ENCODE measurements at regions not wholly inside any gene's neighbourhood (a gene's known extent, or its start where the extent isn't known, plus 50 kb on each side); places are given as distances from the start of the nearest gene placed in this dataset.
"Not testable (repeated sequence)": the region's sequence is repeated elsewhere in the genome, so short reads cannot be mapped to it uniquely, and the experiment has no call there.

DNA sequence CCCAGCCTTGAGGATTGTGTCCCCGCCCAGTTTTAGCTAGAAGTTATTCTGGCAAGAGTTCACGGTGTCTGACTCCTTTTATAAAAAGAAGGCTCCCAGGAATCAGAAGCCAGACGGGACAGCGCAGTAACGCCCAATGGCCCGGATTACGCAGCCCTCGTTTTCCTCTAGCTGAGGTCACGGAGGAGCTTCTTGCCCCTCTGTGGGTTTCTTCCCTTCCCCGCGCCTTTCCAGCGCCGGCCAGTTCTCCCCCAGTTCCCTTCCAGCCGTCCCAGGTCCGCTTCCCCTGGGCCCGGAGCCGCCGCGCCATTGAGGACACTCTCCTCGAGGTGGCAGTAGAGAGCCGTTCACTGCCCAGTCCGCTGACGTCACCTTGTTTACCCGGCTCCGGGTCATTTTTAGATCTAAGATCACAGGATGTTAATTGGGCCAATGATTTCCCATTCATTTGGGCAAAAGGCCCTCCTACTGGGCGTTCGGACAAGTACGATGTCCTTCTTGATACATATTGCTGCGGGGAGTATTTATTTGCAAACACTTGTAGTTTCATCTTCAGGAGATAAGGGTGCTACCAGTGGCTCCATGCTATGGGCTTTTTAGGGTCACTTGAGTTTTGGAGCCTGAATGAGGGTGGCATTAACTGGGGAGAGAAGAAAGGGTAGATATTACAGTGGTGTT lies 81.5 kb upstream of the PPM1B start:
- H3K4me3 Mint-ChIP-seq (ENCODE audit: low read depth, unreplicated experiment) = peak overlapping the region; percentile 68
- peaks cover 65% of the 10 kb centered on the region for H3K4me1 Mint-ChIP-seq (ENCODE audit: low read depth, unreplicated experiment)
- BruUV-seq (replicated peaks) = no TSS peak
- H3K36me3 Mint-ChIP-seq (ENCODE audit: insufficient read depth, unreplicated experiment) = peaks cover 5% of the 10 kb centered on the region
- TF ChIP-seq, protein P1, sequence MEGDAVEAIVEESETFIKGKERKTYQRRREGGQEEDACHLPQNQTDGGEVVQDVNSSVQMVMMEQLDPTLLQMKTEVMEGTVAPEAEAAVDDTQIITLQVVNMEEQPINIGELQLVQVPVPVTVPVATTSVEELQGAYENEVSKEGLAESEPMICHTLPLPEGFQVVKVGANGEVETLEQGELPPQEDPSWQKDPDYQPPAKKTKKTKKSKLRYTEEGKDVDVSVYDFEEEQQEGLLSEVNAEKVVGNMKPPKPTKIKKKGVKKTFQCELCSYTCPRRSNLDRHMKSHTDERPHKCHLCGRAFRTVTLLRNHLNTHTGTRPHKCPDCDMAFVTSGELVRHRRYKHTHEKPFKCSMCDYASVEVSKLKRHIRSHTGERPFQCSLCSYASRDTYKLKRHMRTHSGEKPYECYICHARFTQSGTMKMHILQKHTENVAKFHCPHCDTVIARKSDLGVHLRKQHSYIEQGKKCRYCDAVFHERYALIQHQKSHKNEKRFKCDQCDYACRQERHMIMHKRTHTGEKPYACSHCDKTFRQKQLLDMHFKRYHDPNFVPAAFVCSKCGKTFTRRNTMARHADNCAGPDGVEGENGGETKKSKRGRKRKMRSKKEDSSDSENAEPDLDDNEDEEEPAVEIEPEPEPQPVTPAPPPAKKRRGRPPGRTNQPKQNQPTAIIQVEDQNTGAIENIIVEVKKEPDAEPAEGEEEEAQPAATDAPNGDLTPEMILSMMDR (IDR thresholded peaks at IDR 0.05; ENCODE audit: unreplicated experiment) = peak; percentile 89
- CTCF ChIA-PET = interaction anchor here (0.7 to 2.1 kb wide), 5 partner anchors 43 to 204 kb away, joined by 3 to 8 read pairs (median 3); no protein-coding TSS in a partner anchor
- DNase-seq = peak; percentile 90
- H3K9me3 Mint-ChIP-seq (ENCODE audit: low read depth, unreplicated experiment) = no peaks in the 10 kb centered on the region
- H3K27me3 Mint-ChIP-seq (ENCODE audit: unreplicated experiment) = no peaks in the 10 kb centered on the region
- H3K27ac Mint-ChIP-seq (ENCODE audit: unreplicated experiment) = peak overlapping the region; percentile 75
- intact Hi-C loops (cut with micrococcal nuclease; ENCODE audit: unreplicated experiment) = loop anchor here (1.0 to 5.0 kb wide), 3 partner anchors 43 to 255 kb away; no protein-coding TSS in a partner anchor

DNA sequence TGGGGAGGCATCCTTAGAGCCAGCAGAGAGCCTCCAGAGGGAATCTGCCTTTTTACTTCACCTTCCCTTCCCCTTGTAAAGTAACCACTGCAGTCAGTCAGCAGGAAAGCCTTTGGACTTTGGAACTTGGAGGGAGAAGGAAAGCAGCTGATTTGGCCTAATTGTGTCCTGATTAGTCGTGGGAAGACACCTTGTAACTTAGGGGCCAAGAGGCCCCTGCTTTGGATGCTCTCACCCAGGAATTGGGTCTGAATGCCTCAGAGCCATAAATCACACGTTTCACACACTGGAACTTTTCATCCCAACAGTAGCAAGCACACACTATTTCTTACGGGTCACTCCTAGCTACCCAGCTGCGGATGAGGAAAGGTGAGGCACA lies 81.0 kb upstream of the PPM1B start:
- no TSS peak for BruUV-seq (replicated peaks)
- CTCF ChIA-PET = interaction anchor here (1.1 to 2.1 kb wide), 3 partner anchors 44 to 204 kb away, joined by 3 to 8 read pairs (median 7); no protein-coding TSS in a partner anchor
- peaks cover 5% of the 10 kb centered on the region for H3K36me3 Mint-ChIP-seq (ENCODE audit: insufficient read depth, unreplicated experiment)
- H3K27ac Mint-ChIP-seq (ENCODE audit: unreplicated experiment) = peak overlapping the region; percentile 75
- H3K27me3 Mint-ChIP-seq (ENCODE audit: unreplicated experiment) = no peaks in the 10 kb centered on the region
- peaks cover 2% of the 10 kb centered on the region for H3K9me3 Mint-ChIP-seq (ENCODE audit: low read depth, unreplicated experiment)
- TF ChIP-seq, protein P1 (IDR thresholded peaks at IDR 0.05; ENCODE audit: unreplicated experiment) = no peak
- peak overlapping the region; percentile 68 for H3K4me3 Mint-ChIP-seq (ENCODE audit: low read depth, unreplicated experiment)
- intact Hi-C loops (cut with micrococcal nuclease; ENCODE audit: unreplicated experiment) = loop anchor here (1.0 to 5.0 kb wide), 3 partner anchors 43 to 255 kb away; no protein-coding TSS in a partner anchor
- peaks cover 61% of the 10 kb centered on the region for H3K4me1 Mint-ChIP-seq (ENCODE audit: low read depth, unreplicated experiment)
- no peak for DNase-seq

DNA sequence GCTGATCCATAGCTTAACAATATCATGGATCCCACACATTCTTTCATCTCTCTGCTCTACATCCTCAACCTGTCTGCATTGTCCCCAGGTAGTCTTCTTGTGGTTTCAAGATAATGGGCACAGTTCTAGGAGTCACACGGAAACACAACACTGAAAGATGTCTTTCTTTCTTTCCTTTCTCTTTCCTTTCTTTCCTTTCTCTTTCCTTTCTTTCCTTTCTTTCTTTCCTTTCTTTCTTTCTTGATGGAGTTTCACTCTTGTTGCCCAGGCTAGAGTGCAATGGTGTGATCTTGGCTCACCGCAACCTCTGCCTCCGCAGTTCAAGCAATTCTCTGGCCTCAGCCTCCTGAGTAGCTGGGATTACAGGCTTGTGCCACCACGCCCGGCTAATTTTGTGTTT lies 76.2 kb upstream of the PPM1B start:
- DNase-seq; H3K36me3 Mint-ChIP-seq (ENCODE audit: insufficient read depth, unreplicated experiment); CTCF ChIA-PET; H3K27me3 Mint-ChIP-seq (ENCODE audit: unreplicated experiment); H3K27ac Mint-ChIP-seq (ENCODE audit: unreplicated experiment); BruUV-seq (replicated peaks); H3K4me3 Mint-ChIP-seq (ENCODE audit: low read depth, unreplicated experiment); H3K9me3 Mint-ChIP-seq (ENCODE audit: low read depth, unreplicated experiment); intact Hi-C loops (cut with micrococcal nuclease; ENCODE audit: unreplicated experiment): not testable (repeated sequence)
- H3K4me1 Mint-ChIP-seq (ENCODE audit: low read depth, unreplicated experiment) = peaks cover 52% of the 10 kb centered on the region

DNA sequence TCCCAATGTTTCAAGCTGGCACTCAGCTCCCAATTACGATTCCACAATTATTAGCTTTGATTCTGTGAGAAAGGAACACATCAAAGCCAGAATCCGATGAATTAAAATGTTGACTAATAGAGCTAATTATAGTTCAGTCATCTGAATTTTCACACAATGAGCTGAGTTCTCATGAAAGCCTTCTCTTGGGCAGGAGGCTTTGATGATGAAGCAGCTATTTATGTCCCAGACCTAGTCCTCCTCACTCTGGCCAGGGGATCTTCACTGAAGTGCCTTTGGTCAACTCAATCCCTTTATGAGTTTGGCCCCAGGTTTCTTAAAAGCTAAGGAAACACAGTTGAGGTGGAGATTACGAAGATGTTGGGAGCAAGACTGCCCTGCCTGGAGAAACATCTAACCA lies 74.7 kb upstream of the PPM1B start:
- Mint-ChIP-seq H3K4me3 (ENCODE audit: low read depth, unreplicated experiment) (no peak overlapping the region), H3K4me1 (ENCODE audit: low read depth, unreplicated experiment) (peaks cover 47% of the 10 kb centered on the region), H3K27ac (ENCODE audit: unreplicated experiment) (no peak overlapping the region), H3K36me3 (ENCODE audit: insufficient read depth, unreplicated experiment) (no peaks in the 10 kb centered on the region), H3K27me3 (ENCODE audit: unreplicated experiment) (no peaks in the 10 kb centered on the region), H3K9me3 (ENCODE audit: low read depth, unreplicated experiment) (peaks cover 2% of the 10 kb centered on the region)
- intact Hi-C loops (cut with micrococcal nuclease; ENCODE audit: unreplicated experiment) = no loop called here
- BruUV-seq (replicated peaks) = no TSS peak
- DNase-seq = no peak
- CTCF ChIA-PET = no interaction called here
- TF ChIP-seq, protein P1 (IDR thresholded peaks at IDR 0.05; ENCODE audit: unreplicated experiment) = no peak

DNA sequence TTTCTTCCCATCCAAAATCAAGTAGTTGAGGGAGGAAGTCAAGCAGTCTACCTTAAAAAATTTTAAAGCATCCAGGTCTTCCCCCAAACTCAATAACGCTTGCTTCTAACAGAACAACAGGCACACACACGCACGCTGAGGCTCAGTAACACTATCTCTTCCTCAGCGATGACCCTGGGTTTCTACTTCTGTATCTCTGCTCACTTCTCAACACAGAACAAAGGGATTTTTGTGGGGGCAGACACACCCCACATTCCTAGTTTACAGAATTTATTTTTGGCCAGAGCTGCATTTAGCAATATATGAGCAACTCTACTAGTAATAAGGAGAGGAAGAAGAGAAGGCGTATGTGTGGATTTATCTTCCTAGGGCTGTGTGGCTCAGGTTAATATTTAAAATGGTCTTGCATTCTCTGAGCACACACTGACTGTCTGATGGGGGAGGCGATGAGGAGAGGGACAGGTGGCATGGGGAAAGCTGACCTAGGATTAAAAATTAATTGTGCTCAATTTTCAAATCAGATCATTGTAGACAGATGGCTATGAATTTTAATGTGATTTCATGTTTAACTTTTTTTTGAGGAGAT lies 71.3 kb upstream of the PPM1B start:
- Mint-ChIP-seq H3K9me3 (ENCODE audit: low read depth, unreplicated experiment) (peaks cover 4% of the 10 kb centered on the region), H3K4me3 (ENCODE audit: low read depth, unreplicated experiment) (peak overlapping the region; percentile 17), H3K36me3 (ENCODE audit: insufficient read depth, unreplicated experiment) (no peaks in the 10 kb centered on the region), H3K27ac (ENCODE audit: unreplicated experiment) (peak overlapping the region; percentile 29), H3K27me3 (ENCODE audit: unreplicated experiment) (no peaks in the 10 kb centered on the region), H3K4me1 (ENCODE audit: low read depth, unreplicated experiment) (peaks cover 40% of the 10 kb centered on the region)
- BruUV-seq (replicated peaks) = no TSS peak
- no peak for DNase-seq
- CTCF ChIA-PET = no interaction called here
- intact Hi-C loops (cut with micrococcal nuclease; ENCODE audit: unreplicated experiment) = no loop called here
- TF ChIP-seq, protein P1 (IDR thresholded peaks at IDR 0.05; ENCODE audit: unreplicated experiment) = no peak
